HG03135 (cell line): ENCODE measurements at regions not wholly inside any gene's neighbourhood (a gene's known extent, or its start where the extent isn't known, plus 50 kb on each side); places are given as distances from the start of the nearest gene placed in this dataset.
"Not testable (repeated sequence)": the region's sequence is repeated elsewhere in the genome, so short reads cannot be mapped to it uniquely, and the experiment has no call there.

Experiments
- ATAC-seq: cut with Tn5 transposase; IDR thresholded peaks from one replicate; pipeline ENCODE4 v1.9.1; 2021; ENCODE audit warnings: mild to moderate bottlenecking, moderate library complexity; ENCODE audit not compliant: unreplicated experiment

DNA sequence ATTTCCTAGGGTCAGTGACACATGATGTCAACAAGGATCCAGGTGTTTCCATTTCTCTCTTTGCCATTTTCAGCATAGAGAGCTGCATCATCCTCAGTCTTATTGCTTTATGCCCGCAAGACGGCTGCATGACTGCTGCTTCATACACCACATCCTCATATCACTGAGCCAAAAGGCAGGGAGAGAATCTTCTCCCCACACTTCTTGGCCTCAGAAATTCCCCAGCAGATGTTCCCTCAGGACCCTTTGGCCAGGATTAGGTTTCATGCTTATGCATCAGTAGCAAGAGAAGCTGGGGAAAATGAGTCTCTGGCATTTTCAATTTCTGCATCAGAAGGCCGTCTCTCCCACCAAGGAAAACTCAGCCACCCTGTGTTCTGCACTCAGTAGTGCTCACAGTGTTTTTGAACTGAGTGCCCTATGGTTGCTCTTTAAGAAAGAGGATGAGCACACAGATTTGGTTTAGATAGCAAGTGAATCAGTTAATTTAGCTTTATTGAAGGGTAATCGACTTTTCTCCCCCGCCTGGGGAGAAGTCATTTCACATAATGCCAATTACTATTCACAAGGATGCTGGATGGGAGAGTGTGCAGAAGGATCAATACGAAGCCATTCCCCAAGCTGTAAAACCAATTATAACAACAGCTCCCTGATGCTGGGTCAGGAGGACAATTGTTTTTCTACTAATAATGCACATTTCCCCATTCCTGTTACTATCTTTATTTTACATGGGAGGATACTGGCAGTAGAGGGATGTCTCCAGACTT, 360.2 kb downstream of the HHIPL2 start:
- no peak for ATAC-seq

DNA sequence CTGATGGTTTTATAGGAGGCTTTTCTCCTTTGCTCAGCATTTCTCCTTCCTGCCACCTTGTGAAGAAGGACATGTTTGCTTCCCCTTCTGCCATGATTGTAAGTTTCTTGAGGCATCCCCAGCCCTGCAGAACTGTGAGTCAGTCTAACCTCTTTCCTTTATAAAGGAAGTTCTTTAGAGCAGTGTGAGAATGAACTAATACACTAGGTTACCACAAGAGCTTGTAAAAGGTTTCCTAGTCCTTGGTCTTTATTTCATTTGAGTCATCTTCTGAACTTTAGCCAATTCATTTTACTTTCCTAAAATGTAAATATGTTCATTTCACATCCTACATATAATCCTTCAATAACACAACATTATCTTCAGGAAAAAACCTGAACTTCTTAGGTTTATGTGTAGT, 365.3 kb downstream of the HHIPL2 start:
- no peak for ATAC-seq

DNA sequence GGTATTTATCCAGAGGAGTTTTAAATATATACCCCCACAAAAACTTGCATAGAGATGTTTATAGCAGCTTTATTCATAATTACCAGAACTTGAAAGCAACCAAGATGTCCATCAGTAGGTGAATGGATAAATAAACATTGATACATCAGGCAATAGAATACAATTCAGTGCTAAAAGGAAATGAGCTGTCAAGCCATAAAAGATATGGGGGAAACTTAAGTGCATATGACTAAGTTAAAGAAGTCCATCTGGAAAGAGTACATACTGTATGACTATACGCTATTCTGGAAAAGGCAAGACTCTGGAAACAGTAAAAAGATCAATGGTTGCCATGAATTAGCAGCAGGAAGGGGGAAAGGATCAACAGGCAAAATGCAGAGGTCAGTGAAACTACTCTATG, 366.7 kb downstream of the HHIPL2 start:
- no peak for ATAC-seq

DNA sequence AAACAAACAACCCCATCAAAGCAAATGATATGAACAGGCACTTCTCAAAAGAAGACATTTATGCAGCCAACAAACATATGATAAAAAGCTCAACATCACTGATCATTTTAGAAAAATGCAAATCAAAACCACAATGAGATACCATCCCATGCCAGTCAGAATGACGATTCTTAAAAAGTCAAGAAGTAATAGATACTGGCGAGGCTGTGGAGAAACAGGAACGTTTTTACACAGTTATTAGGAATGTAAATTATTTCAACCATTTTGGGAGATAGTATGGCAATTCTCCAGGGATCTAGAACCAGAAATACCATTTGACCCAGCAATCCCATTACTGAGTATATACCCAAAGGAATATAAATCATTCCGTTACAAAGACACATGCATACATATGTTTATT, 370.4 kb downstream of the HHIPL2 start:
- not testable (repeated sequence) for ATAC-seq

DNA sequence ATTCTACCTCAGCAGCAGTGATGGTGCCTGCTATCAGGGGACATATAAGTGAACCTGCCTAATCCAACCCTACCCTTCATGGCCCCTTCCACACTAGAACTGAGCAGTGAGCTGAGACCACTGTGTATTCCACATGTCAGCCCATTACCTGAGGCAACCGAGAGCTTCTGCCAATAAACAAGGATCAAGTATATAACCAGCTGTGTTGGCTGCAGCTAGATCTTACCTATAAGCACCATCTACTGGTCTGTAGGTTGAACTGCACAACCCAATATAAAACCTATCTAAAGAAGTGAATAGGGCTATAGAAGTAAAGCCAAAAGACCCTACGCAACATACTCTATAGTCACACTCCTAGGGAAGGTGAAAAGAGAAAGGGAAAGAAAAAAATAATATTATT, 376.9 kb downstream of the HHIPL2 start:
- no peak for ATAC-seq

DNA sequence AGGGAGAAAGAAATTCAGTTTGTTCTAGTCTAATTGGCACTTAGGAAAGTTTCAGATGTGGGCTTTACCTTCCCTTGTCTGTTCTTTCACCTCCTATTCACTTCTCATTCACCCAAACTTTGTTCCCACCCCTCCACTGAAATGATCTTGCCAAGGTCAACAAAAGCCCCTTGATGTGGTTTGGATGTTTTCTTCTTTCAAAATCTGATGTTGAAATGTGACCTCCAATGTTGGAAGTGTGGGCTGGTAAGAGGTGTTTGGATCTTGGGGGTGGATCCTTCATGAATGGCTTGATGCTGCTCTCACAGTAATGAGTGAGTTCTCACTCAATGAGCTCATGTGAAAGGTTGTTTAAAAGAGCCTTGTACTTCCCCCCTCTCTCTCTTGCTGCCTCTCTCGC, 379.3 kb downstream of the HHIPL2 start:
- ATAC-seq: no peak

DNA sequence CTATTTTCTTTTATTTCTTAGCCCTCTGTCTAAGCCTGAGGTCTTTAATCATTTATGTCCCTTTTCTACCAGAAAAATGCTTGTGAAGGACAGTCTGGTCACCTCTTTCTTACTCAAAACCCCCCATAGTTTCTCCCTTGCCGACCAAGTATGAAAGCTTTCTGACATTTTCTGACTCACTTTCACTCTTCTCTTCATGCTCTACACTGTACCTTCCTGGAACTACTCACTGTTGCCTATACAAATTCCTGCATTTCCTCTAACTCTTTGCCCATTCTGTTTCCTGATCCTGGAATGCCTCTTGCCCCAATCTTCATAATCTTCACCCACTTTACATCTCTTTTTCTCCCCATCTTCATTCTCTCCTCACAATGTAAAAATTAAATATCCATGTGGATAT, 380.0 kb downstream of the HHIPL2 start:
- no peak for ATAC-seq

DNA sequence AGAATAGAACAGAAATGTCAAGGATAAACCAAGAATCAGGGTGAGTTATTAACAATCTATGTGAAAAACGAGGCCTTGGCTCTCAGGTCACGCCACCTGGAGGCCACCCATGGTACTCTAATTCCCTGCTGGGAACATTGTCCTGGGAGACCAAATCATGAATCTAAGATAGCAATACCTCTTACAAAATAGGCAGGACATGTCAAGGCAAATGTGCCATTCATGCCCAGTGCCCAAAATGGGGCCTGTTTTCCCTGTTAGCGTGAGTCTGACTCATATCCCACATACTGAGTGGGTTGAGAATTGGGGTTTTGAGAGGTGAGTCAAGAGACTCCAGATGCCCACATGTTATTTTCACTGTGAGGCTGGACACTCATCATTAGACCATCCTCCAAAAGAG, 380.8 kb downstream of the HHIPL2 start:
- no peak for ATAC-seq

DNA sequence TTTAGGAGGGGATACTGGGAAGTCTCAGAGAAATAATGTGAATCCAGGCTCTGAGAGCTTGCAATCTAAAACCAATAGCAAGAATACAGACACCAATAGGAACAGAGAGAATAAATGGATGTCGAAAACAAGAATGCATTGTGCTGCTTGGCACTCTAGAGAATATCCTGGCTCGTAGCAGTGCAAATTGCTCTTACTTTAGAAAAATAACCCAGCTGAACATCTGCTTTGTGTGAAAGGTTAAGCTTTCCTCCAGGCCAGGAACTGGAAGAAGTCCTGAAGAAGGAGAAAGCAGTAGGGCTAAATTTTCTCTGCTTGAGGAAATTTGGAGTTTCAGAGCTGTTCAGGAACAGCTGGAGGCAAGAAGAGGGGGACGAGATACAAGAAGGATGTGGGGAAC, 382.3 kb downstream of the HHIPL2 start:
- ATAC-seq: no peak

DNA sequence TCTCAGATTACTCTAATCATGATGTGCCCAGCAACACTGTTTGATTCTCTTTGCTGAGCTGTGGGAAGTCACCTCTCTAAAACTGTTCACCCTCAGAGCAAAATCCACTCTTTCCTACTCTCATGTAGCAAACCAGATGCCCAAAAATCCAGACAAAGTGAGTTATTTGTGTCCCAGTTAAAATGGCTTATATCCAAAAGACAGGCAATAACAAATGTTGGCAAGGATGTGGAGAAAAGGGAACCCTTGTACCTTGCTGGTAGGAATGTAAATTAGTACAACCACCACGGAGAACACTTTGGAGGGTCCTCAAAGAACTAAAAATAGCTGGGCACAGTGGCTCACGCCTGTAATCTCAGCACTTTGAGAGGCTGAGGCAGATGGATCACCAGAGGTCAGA, 384.0 kb downstream of the HHIPL2 start:
- no peak for ATAC-seq

DNA sequence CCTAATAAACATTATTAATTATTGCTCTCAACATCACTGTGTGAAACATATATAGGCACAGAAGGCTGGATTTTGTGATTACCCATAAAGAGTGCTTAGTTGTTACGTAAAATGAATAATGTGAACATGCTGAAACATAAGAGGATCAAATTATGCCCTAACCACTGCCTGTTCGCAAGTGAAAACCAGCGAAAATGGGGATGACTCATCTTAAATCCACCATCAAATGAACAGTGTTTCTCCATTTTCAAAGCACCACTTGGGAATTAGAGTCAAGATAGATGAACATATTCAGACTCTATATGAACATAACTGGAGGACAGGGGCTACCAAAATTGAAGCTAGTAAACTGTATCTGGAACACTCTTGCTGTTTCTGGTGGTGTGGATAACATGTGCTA, 386.2 kb downstream of the HHIPL2 start:
- no peak for ATAC-seq

DNA sequence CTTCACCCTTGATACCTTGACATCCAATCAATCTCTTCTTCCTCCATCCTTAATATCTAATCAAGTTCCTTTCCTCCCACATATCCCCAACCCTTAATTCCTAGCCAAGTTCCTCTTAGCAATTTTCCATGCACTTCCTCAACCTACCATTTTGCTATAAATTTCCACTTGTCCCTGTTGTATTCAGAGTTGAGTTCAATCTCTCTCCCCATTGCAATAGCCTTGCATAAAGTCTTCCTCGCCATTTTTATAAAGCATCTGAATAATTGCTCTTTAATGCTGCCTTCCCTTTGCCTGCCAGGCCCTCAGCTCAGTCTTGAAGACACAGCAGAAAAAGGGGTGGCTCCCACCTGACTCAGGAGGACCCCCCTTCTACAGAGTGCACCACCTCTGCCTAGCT, 390.3 kb downstream of the HHIPL2 start:
- ATAC-seq: no peak

DNA sequence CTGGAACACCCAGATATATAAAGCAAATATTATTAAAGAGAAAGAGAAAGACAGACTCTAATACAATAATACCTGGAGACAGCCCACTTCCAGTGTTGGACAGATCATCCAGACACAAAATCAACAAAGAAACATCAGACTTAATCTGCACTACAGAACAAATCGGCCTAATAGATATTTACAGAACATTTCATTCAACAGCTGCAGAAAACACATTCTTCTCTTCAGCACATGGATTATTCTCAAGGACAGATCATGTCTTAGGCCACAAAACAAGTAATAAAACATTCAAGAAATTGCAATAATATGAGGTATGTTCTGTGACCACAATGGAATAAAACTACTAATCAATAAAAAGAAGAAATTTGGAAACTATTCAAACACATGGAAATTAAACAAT, 398.3 kb upstream of the DUSP10 start:
- ATAC-seq: no peak

DNA sequence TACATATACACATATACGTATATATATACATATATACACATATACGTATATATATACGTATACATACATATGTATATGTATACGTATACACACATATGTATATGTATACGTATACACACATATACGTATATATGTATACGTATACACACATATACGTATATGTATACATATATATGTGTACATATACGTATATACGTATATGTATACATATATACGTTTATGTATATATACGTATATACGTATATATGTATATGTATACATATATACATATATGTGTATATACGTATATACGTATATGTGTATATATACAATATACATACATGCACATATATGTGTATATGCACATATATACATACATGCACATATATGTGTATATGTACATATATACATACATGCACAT, 396.2 kb upstream of the DUSP10 start:
- ATAC-seq: no peak

DNA sequence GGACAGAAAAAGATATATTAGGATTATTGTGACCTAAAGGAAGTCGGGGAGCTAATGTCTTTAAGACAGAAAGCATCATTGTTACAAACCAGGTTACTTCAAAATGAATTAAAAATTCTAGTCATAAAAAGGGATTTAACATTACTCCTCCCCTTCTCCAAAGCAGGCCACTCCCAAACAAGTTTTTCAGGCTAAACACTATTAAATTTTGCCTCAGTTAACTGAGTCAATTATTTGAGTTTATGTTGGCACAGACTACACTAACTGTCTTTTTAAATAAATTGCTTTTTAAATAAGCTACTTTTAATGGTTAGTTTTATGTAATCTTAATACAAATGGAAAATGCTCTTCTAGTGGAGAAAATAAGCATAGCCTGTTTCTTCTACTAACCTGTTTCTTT, 395.0 kb upstream of the DUSP10 start:
- ATAC-seq: no peak

DNA sequence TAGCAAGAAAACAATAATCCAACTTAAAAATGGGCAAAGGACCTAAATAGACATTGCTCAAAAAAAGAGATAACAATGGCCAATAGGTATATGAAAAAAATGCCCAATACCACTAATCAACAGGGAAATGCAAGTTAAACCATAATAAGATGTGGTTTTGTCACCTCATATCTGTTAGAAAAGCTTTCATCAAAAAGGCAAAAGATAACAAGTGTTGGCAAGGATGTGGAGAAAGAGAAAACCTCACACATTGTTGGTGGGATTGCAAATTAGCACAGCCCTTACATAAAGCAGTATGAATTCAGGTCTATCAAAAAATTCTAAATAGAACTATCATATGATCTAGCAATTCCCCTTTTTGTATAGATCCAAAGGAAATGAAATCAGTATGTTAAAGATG, 387.2 kb upstream of the DUSP10 start:
- ATAC-seq: no peak

DNA sequence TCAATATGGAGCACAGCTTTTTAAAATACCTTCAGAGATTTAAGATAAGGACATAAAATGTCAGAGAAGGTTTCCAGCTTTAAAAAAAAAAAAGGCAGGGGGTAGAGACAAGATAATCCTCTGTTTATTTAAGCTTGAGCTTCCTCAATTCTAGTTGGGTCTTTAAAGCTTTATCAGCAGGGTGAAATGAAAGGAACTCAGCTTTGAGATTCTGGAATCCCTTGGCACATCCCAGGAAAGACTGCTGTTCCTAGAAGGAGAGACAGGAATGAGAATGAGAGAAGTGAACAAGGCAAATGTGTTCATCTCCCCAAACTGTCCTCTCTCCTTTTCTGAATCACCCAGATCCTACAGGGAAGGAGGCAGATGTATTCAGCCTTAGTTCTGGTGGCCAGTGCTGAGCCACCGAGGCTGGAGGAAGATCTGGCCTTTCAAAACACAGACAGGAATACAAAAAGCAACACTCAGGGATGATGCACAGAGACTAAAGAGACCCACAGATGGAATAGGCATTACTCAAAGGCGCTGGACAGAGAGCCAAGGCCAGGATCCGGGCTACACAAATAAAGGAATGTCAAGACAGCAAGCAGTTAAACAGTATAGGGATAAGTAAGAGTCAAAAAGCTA, 385.8 kb upstream of the DUSP10 start:
- no peak for ATAC-seq

DNA sequence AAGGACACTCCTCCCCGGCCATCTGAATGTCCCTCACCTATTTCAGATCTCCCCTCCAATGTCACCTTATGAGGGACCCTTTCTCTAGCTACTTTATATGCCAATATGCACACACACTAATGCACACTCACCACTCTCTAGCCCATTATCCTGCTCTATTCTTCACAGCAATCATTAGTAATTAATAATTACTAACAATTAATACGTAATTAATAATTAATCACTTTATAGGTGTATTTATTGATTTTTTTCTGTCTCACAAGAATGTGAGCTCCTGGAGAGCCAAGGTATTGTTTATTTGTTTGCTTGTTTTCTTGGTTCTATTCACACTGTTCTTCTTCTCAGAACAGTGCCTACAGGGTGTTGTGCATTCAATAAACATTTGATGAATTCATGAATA, 385.2 kb upstream of the DUSP10 start:
- ATAC-seq: no peak

DNA sequence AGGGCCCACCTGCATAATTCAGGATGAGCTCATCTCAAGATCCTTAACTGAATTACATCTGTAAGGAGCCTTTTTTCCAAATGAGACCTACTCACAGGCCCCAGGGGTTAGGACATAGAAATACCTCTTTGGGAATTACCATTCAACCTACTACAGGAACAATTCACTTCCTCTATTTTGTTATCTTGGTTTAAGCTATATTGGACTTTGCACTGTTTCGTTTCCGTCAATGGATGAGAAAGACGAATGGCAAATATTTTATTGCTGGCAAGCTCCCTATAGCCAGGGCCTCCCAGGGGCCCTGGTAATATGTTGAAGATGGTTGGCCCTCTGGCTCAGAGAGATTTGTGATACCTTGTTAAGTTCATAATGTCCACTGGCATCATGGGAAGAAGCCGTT, 384.2 kb upstream of the DUSP10 start:
- ATAC-seq: no peak

DNA sequence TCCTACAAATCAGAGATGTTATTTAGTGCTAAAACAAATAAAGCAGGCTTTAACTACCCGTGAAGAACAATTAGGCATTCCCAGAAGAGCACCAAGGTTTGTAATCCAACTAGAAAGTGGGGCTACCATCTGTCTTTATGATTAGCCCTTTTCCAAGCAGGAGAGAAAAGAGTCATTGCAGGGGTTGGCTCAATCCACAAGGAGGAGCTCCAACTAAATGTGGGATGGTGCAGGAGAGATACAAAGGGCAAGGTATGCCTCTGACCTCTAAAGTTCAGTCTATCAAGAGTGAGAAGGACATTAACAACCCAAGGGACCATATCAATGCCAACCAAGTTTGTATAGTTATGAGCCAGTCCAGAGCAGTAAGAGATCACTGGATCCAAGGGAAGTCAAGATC, 382.7 kb upstream of the DUSP10 start:
- ATAC-seq: no peak

DNA sequence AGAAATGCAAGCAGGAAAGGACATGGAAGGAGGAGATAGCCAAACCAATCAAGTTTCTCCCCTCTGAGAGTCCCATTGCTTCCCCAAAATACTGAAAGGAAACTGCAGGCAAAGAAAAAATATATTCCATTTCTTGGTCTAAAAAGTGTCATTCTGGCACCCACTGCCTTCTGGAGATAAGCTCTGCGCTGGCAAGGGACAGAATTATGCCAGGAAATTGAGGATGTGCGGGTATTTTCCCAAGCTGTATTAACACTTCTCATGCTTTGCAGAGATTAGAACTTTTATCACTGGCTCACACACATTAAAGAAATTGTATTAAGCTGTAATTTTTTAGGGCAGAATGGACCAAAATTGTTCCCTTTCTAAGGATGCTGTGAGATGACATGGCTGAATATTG, 381.2 kb upstream of the DUSP10 start:
- no peak for ATAC-seq

DNA sequence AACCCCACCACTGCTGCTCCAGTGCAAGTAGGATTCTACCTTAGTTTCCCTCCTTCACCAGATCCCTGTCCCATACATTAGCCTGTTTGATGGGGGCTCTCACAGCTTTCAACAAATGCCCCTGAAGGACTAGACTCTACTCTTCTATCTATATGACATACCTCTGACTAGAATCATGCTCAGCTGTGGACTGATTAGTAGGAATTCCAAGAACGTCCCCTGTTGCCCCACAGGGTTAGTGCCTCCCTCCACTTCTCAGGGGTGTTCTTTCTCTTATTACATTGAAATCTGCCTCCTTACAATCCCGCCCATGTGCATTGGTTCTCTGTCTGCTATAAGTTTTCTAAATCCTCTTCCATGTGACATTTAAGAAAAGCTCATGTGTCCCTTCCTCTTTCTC, 375.9 kb upstream of the DUSP10 start:
- no peak for ATAC-seq
